Ovary (tissue), 3 donors: ENCODE measurements at regions not wholly inside any gene's neighbourhood (a gene's known extent, or its start where the extent isn't known, plus 50 kb on each side); places are given as distances from the start of the nearest gene placed in this dataset.

ENCODE experiments used
- POLR2A ChIP-seq: fragments of 450-650 bp; IDR thresholded peaks from one replicate; pipeline ENCODE4 v1.6.1; 2017; ENCODE audit warnings: antibody characterized with exemption, mild to moderate bottlenecking, moderate library complexity
- TF ChIP-seq, protein P1 (sequence below), 3 donors: fragments of 450-650 bp in 2 of 3; fragments of 200-600 bp in 1 of 3; IDR thresholded peaks; one replicate each; pipeline versions ENCODE4 v1.5.1 to v1.8.0; 2016 to 2022; ENCODE audit warnings: antibody characterized with exemption in 3 of 3, mild to moderate bottlenecking in 1 of 3
- donor health status: DM: no; HTN: no; CAD: no.

GRCh38 chr3:26381411-26381810 lies 241.2 kb upstream of the LRRC3B start:
- TF ChIP-seq, protein P1, sequence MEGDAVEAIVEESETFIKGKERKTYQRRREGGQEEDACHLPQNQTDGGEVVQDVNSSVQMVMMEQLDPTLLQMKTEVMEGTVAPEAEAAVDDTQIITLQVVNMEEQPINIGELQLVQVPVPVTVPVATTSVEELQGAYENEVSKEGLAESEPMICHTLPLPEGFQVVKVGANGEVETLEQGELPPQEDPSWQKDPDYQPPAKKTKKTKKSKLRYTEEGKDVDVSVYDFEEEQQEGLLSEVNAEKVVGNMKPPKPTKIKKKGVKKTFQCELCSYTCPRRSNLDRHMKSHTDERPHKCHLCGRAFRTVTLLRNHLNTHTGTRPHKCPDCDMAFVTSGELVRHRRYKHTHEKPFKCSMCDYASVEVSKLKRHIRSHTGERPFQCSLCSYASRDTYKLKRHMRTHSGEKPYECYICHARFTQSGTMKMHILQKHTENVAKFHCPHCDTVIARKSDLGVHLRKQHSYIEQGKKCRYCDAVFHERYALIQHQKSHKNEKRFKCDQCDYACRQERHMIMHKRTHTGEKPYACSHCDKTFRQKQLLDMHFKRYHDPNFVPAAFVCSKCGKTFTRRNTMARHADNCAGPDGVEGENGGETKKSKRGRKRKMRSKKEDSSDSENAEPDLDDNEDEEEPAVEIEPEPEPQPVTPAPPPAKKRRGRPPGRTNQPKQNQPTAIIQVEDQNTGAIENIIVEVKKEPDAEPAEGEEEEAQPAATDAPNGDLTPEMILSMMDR (IDR thresholded peaks at IDR 0.05): no peak
- no peak for TF ChIP-seq POLR2A
